Stimulated activated CD4-positive, alpha-beta T cell treated with anti-CD3 and anti-CD28 coated beads, Interleukin-2, amount 100 ng/mL, for 4 hours (primary cell): ENCODE measurements at regions not wholly inside any gene's neighbourhood (a gene's known extent, or its start where the extent isn't known, plus 50 kb on each side); places are given as distances from the start of the nearest gene placed in this dataset.
"Not testable (repeated sequence)": the region's sequence is repeated elsewhere in the genome, so short reads cannot be mapped to it uniquely, and the experiment has no call there.

Source experiments
- DNase-seq: peaks from one replicate; pipeline ENCODE4 v3.0.0-alpha.2; 2020; ENCODE audit warnings: low read depth

DNA sequence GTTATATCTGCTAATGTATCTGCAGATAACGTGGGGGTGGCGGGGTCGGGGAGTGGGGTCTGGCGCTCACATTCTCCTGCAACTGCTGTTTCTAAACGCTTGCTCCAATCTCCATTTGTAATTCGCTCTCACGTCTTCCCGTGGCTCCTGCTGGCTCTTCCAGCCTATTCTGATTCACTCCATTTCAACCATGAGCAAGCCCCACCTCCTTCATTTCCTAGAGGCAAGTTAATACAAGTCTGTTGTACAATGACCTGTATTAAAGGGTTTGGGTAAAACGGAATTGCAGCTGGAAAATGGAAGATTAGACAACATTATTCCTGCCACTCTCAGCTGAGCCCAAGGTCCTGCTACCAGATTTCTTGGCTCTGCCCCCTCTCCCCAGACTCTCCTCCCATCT, 132.3 kb downstream of the CSNK2A3 start:
- DNase-seq = no peak

DNA sequence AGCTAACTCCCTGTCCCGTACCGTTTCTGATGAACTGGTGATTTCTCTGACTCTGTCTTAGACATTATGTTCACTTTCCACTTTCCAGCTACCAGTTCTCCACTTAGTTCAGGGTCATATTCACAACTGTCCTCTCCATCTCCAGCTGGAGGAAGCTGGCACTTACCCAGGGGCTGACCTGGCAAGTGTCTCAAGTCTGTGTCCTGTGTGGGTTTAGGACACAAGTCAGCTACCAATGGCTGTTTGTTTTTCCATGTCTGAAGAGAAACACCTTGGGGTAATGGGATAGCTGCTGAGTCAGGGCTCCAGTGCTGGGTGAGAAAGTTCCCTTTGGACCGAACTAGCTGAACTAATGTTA, 134.4 kb downstream of the CSNK2A3 start:
- DNase-seq = no peak

DNA sequence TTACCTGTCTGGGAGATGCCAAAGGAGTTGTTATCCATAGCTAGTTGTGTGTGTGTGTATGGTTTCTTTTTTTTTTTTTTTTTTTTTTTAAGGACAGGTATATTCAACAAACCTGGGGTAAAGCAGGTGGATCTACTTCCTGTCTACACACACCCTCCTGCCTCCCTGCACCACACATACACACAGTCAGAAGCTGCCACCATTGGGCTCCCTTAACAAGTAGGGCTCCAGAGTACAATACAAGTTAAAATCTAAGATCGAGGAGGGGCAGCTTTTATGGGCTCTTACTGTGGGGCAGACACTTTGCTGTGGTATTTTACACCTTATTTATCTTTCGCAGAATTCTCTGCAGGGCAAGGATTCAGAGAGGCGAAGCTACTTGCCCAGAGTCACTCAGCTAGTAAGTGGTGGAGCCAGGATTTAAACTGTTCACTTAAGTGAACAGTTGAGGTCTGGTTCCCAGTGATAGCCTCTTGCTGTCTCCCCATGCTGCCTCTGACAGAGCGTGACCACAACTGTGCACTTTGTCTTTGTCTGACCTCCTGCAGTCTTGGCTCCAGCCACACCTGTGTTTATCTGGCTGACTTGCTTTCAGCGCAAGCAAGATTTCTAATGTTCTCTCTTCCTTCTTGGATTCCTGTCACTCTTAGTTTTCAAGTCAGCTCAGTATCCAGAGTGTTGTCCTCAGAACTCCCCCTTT, 135.0 kb downstream of the CSNK2A3 start:
- DNase-seq = no peak

DNA sequence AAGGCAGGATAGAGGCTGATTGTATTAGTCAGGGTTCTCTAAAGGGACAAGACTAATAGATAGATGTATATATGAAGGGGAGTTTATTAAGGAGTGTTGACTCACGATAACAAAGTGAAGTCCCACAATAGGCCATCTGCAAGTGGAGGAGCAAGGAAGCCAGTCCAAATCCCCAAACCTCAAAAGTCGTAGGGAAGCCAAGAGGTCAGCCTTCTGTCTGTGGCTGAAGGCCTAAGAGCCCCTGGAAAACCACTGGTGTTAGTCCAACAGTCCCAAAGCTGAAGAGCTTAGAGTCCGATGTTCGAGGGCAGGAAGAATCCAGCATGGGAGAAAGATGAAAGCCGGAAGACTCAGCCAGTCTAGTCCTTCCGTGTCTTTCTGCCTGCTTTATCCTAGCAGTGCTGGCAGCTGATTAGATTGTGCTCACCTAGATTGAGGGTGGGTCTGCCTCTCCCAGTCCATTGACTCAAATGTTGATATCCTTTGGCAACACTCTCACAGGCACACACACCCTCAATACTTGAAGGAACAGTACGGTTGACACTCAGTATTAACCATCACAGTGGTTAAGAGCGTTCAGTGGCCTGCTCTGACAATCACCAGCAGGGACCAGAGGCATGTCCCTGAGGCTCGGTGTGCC, 135.6 kb downstream of the CSNK2A3 start:
- no peak for DNase-seq

DNA sequence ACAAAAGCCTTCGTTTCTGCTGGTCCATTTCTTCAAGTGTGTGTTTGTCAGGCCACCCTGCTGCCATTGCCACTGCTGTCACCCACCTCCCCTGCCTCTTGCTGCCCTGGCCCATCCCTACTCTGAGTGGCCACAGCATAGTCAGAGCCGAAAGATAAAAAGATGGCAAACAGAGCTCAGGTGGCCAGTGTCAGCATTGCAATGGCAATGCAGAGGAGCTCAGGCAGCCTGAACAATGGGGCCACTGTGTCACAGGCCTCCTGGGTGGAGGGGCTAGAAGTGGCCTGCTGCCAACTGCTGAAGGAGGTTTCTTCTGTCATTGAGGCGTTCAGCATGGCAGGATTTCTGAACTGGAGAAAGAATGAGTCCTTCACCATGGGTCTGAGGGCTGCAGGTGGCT, 137.1 kb downstream of the CSNK2A3 start:
- no peak for DNase-seq

DNA sequence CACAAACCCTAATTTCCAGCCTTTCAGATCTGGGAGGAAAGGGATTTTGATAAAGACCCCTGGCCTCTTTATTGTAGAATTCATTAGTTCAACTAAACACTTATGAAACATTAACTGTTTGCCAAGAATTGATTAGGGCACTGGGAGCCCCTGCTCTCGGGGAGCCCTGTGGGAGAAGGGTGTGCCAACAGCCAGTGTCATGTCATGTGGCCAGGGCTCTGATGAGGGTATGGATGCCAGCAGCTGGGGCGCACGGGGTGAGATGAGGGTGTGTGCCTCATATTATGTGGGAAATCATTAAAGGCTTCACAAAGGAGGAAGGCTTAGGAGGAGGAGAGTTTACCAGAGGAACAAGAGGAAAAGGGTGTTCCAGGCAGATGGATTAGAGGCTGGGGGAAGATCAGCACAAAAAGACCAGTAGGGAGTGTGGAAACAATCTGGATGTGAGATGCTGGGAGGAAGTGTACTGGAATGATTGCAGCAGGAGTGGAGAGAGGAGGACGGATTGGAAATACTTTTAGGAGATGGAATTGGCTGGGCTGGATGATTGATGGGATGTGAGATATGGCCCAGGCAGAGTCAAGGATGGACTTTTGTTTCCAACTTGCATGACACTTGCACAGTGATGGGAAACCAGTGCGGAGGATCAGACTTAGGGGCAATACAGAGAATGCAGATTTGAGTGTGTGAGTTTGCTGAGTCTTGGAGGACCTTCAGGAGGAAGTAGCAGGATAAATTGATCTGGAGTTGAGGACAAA, 137.8 kb downstream of the CSNK2A3 start:
- DNase-seq = no peak

DNA sequence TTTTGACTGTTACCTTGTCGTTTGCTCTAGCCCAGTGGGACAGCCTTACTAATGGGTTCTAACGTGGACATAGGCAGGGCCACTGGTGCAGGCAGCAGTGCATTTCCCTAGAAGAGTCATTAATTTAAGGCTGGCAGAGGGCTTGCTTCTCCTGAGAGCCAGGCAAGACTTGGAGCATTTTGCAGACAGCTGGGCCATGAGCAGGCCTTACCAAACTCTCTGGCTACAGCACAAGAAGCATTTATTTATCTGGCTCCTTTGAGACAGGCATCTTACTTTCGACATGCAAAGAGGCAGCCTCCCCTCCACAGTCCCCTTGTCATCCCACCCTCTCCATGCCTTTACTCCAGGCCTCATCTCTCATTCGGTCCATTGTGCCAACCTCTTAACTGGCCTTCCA, 139.9 kb downstream of the CSNK2A3 start:
- no peak for DNase-seq

DNA sequence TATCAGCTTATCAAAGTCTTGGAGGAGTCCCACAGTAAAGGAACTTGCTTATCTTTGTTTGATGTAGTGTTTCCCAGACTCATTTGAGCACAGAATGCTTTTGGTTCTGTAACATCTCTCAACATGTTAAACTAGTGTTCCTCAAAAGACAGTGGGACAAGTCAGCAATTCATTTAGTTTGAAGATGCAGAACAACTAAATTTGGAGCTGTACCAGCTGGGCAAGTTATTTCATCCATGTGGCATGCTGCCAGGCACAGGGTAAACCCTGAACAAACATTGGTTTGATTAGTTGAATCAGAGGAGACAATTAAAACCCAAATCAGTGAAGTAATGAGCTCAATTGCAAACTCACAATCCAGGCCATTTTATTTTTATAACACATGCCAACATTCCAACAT, 141.2 kb downstream of the CSNK2A3 start:
- no peak for DNase-seq

DNA sequence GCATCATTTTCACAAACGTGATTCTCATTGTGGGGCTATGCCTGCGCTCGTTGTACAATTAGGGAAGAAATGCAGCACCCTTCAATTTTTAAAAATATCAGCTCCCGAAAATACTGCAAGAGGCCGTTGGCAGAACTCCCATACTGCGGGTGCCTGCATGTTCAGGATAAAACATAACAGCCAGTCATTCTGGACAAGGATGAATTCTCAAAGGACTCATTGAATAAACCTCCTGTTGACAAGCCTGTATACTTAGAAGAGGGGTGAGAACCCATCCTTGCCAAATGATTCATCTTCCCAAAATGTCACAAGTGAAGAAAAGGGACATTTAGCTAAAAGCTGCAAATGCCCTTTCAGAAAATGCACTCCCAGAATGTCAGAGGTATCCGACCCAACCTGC, 141.9 kb downstream of the CSNK2A3 start:
- no peak for DNase-seq

DNA sequence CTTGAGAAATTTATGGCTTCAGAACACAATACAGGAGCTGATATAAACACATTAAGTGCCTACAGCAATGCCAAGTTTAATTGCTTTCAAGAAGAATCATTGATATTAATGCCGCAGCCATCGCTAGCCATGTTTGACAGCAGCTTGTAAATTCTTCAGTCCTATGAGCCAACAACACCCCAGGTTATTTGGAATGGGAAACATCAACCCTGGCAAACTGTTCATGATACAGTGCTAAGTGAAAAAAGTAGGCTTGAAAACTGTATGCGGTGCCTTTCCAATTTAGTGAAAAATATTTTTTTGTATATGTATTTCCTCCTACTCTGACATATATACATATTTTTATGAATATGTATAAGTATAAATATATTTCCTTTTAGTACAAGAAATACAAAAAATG, 142.6 kb downstream of the CSNK2A3 start:
- DNase-seq = no peak

DNA sequence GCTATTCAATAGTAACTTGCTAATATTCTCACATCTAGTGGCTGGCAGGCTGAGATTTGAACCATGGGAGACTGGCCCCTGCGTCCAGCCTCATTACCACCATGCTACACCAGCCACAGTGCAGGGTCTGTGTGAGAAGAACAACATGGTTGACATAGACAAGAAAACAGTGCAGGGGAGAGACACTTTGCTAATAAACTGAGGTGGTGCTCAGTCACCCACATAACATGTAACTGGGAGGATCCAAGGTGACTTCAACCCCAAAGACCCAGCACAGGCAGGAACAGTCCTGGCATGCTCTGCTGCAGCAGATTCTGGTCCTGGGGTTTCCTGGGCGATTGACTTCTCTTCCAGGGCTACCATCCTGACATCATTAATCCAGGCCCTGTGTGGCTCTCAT, 143.1 kb downstream of the CSNK2A3 start:
- no peak for DNase-seq

DNA sequence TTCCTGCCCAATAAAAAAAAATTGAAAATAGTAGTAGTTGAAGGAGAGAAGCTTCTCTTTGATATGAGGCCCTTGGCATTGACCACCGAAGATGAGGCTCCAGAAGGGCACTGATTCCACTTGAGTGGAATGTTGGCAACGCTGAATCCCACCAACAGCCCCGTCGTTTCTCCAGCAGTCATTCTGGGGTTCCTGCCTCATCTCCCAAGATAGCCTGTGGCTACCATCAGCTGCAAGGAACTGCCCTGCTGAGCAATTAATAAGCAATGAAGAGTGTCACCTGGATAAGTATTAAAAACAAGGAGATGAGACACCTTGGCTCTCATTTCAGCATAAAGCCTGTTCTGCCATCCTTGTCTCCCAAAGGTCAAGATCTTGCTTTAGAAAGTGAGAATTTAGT, 144.1 kb downstream of the CSNK2A3 start:
- no peak for DNase-seq

DNA sequence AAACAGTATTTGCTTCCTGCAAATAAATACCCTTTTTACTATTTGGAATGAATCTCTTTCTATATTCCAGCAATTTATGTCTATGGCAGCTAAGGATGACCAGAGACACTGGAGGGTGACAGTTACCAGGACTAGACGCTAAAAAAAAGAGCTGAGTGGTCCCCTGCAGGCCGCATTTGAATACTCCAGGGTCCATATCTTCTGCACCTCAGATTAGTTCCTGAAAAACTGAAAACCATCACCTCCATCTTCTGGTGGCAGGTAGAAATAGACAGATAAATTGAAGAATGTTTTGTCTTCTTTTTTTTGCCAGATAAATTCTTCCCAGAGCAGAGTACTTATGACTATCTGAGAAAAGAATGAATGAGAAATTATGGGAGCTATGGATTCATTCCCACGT, 145.6 kb downstream of the CSNK2A3 start:
- no peak for DNase-seq

DNA sequence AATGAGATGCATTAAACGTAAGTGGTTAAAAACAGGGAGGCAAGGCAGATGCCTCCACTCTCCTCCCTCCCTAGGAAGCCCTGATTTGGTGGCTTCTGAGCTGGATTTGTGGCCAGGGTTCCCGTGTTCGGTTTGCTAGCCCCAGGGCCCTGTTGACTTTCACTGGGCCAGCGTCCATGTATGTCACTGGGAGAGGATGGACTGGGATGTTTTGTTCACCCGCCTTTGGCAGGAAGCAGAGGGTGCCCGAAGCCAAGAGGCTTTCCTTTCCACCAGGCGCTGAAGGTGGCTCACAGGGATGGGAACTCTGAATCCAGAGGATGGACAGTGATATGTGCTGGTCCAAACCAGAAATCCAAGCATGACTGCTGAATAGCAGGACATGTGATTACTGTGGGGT, 146.6 kb downstream of the CSNK2A3 start:
- no peak for DNase-seq

DNA sequence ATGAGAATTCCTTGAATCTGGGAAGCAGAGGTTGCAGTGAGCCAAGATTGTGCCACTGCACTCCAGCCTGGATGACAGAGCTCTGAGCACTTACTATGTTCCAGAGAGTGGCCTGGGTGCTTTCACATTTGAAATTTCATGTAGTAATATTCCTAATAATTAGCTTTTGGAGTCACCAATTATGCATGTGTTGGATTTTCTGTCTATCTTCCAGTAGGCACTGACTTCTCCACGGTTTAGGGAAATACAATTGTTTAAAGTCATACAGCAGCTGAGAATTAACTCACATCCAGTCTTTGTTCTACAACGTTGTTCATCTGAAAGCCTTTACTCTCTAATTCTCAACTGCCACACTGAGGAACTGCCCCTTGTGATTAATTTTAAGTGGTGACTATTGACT, 150.2 kb downstream of the CSNK2A3 start:
- no peak for DNase-seq

DNA sequence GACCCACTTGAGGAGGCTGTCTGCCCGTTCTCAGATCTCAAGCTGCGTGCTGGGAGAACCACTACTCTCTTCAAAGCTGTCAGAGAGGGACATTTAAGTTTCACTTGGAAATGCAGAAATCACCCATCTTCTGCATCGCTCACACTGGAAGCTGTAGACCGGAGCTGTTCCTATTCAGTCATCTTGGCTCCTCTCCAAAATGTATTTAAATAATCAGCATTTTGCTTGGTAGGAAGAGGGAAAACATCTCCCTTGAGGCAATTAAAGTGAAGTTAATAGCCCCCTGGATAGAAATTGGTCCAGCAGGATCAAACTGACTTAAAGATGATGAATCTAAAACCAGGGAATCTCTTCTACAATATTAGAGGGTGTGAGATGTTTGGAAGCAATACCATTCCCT, 151.7 kb downstream of the CSNK2A3 start:
- DNase-seq = not testable (repeated sequence)

DNA sequence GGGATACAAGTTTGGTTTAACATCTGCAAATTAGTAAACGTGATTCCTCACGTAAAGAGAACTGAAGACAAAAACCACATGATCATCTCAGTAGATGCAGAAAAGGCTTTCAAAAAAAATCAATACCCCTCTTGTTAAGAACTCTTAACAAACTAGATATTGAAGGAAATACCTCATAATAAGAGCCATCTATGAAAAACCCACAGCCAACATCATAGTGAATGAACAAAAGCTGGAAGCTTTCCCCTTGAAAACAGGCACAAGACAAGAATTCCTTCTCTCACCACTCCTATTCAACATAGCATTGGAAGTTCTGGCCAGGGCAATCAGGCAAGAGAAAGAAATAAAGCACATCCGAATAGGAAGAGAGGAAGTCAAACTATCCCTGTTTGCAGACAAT, 160.5 kb downstream of the CSNK2A3 start:
- DNase-seq = no peak

DNA sequence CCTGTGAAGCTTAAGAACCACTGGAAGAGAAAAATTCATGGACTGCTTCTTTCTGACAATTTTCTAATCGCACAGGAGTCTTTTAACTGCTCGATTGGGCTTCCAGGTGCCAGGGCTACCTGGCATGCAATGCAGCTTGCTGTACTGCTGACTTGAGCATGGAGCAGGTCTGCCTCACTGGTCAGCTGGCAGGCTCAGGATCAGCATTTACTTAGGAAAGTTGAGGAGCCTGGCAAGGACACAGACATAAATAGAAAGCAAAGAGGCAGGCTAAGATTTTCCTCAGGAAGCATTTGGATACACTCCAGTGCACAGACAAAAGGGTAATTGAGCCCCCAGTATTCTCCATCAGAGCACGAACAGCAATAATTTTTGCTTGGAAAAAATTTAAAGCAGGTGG, 163.5 kb downstream of the CSNK2A3 start:
- DNase-seq = no peak

DNA sequence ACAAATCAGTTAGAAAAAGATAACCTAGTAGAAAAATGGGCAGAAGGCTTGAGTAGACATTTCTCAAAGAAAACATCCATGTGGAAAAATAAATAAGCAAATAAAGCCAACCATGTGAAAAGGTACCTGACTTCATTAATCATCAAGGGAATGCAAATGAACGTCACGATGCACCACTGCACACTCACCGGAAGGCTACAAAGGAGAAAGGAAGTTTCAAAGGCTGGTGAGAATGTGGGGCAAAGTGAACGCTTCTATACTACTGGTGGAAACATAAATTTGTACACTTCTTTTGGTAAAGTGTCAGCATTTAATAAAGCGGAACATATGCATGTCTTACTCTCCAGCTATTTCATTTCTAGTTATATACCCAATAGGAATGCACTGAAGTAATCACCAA, 166.8 kb downstream of the CSNK2A3 start:
- DNase-seq = no peak

DNA sequence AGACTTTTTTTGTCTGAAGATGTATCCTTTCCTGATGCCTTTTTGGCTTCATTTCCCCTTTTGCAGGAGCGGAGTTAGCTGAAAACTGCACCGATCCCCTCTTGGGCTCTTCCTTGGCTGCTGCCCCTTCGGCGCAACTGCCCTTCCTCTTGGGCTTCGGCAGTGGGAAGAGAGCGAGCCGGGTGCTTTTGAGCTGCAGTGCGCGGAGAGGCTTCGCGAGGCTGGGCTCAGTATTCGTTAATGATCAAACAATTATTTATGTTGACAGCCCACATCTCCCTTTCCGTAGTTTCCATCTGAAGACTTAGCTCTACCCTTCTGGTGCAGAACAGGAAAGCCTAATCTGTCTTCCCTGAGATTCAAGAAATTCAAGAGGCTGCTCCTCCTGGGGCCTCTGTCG, 170.8 kb downstream of the CSNK2A3 start:
- no peak for DNase-seq

DNA sequence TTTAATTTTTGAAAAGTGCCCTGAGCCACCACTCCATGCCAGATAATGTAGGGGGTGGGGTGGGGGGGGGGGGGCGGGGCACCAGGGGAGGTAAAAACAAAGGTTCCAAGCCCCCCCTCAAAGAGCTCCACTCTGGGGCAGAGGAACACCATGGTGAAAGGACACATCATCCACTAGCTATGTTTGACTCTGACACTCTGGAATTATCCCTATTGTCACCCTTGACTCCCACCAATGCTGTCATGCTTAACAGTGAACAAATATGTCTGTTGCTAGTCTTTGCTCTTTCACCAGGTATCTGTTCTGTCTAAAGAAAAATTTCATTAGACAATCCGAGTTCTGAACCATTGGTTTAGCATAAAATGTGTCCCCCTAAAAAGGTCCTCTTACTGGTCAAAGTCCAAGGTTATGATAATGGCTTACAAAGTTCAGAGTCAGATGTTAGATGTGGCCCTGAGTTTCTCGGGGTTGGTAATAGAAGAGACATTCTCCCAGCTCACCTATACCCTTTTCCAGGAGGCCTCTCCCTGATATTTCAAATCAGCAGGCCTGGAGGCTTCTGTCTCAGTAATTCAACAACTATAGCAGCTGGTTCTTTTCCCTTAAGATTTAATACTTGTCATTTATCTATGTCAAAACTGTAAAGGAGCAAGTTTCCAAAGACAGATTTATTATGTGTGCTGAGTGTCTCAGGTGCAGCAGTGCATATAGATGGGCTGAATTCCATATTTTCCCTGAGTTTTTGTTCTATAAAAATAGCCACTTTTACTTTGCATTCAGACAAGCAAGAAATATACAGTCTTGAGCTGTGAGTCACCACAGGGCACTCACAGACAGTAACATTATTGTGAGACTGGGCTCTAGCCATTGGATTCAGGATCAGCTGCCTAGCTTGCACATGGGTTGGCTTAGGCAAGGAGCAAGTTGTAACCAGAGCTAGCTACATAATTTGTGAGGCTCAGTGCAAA, 174.1 kb downstream of the CSNK2A3 start:
- no peak for DNase-seq

DNA sequence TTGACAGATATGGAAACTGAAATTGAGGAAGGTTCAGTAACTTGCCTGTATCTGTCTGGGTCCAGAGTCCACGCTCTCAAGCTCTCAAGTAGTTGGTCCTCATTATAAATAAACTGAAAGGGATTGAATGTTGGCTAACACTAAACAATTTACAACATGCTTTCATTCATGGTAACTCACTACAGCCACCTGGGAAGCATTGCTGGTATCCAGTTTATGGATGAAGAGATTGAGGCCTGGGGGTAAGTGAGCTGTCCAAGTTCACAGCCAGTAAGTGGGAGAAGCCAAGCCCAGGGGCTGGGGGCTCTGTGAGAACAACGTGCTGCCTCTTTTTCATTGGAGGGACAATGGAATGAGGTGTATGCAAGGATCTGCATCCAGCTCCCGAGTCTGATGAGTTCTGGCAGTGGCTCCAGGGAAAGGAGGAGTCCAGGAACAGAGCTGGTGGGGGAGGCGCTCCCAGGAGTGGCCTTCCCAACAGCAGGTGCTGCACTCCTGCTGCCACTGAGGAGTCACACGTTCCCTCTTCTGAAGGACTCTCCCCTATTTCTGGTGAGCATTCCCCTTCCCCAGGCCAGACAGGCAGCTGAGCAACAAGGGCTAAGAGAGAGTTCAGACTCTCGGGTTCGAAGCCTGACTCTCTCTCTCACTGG, 175.8 kb downstream of the CSNK2A3 start:
- no peak for DNase-seq
